ENCODE measurements at regions not wholly inside any gene's neighbourhood (a gene's known extent, or its start where the extent isn't known, plus 50 kb on each side); places are given as distances from the start of the nearest gene placed in this dataset.

GRCh38 chr5:162503796-162504195, 436.2 kb downstream of the GABRG2 start:
- 95 to 96% methylated on average over 3 of the region's 3 CpGs for WGBS, 2 experiments
- H3K27ac ChIP-seq (ENCODE audit: insufficient read depth, low read depth, low read length, poor library complexity, severe bottlenecking): no peak overlapping the region
- no peaks in the 10 kb centered on the region for H3K36me3 ChIP-seq (ENCODE audit: control insufficient read depth, insufficient read depth, low read length)
- H3K4me3 ChIP-seq (ENCODE audit: insufficient read depth, low read depth, low read length): no peak overlapping the region
- H3K4me1 ChIP-seq (ENCODE audit: control insufficient read depth, insufficient read depth, low read length): no peaks in the 10 kb centered on the region
- H3K9me3 ChIP-seq (ENCODE audit: control insufficient read depth, low read length): no peaks in the 10 kb centered on the region
- no peaks in the 10 kb centered on the region for H3K27me3 ChIP-seq (ENCODE audit: control insufficient read depth, insufficient read depth, low read length, poor library complexity, severe bottlenecking)

GRCh38 chr5:162512935-162513565, 445.5 kb downstream of the GABRG2 start:
- WGBS, 2 experiments: 93 to 94% methylated on average over 2 of the region's 3 CpGs

GRCh38 chr5:162514116-162514515, 446.5 kb downstream of the GABRG2 start:
- WGBS, 2 experiments: 82 to 92% methylated on average over 2 of the region's 2 CpGs
- no peaks in the 10 kb centered on the region for H3K9me3 ChIP-seq (ENCODE audit: control insufficient read depth, low read length)

More at GRCh38 chr5:162512935-162513565, 445.5 kb downstream of the GABRG2 start:
- Histone ChIP-seq H3K27me3 (ENCODE audit: control insufficient read depth, insufficient read depth, low read length, poor library complexity, severe bottlenecking) (no peaks in the 10 kb centered on the region), H3K4me3 (ENCODE audit: insufficient read depth, low read depth, low read length) (no peak overlapping the region), H3K4me1 (ENCODE audit: control insufficient read depth, insufficient read depth, low read length) (no peaks in the 10 kb centered on the region), H3K9me3 (ENCODE audit: control insufficient read depth, low read length) (no peaks in the 10 kb centered on the region), H3K27ac (ENCODE audit: insufficient read depth, low read depth, low read length, poor library complexity, severe bottlenecking) (no peak overlapping the region), H3K36me3 (ENCODE audit: control insufficient read depth, insufficient read depth, low read length) (no peaks in the 10 kb centered on the region)

GRCh38 chr5:162520878-162521277, 453.3 kb downstream of the GABRG2 start:
- no peak overlapping the region for H3K27ac ChIP-seq (ENCODE audit: insufficient read depth, low read depth, low read length, poor library complexity, severe bottlenecking)
- no peaks in the 10 kb centered on the region for H3K27me3 ChIP-seq (ENCODE audit: control insufficient read depth, insufficient read depth, low read length, poor library complexity, severe bottlenecking)
- no peaks in the 10 kb centered on the region for H3K4me1 ChIP-seq (ENCODE audit: control insufficient read depth, insufficient read depth, low read length)
- 83 to 88% methylated on average over 1 of the region's 1 CpG for WGBS, 2 experiments
- H3K9me3 ChIP-seq (ENCODE audit: control insufficient read depth, low read length): no peaks in the 10 kb centered on the region
- H3K4me3 ChIP-seq (ENCODE audit: insufficient read depth, low read depth, low read length): no peak overlapping the region
- no peaks in the 10 kb centered on the region for H3K36me3 ChIP-seq (ENCODE audit: control insufficient read depth, insufficient read depth, low read length)

More at GRCh38 chr5:162514116-162514515, 446.5 kb downstream of the GABRG2 start:
- H3K27me3 ChIP-seq (ENCODE audit: control insufficient read depth, insufficient read depth, low read length, poor library complexity, severe bottlenecking): no peaks in the 10 kb centered on the region
- H3K4me3 ChIP-seq (ENCODE audit: insufficient read depth, low read depth, low read length): no peak overlapping the region
- H3K4me1 ChIP-seq (ENCODE audit: control insufficient read depth, insufficient read depth, low read length): no peaks in the 10 kb centered on the region
- H3K36me3 ChIP-seq (ENCODE audit: control insufficient read depth, insufficient read depth, low read length): no peaks in the 10 kb centered on the region
- H3K27ac ChIP-seq (ENCODE audit: insufficient read depth, low read depth, low read length, poor library complexity, severe bottlenecking): no peak overlapping the region

- H3K9me3 ChIP-seq (ENCODE audit: control insufficient read depth, low read length): no peaks in the 10 kb centered on the region
- whole genome bisulfite sequencing, 2 experiments: 100% methylated on average over 1 of the region's 1 CpG; no CpG with 5 or more reads in 1 of the 2 experiments
These were observed 461.6 kb downstream of the GABRG2 start for GRCh38 chr5:162529209-162529608.

GRCh38 chr5:162529886-162530285, 462.3 kb downstream of the GABRG2 start:
- 91 to 100% methylated on average over 2 of the region's 2 CpGs for WGBS, 2 experiments
- Histone ChIP-seq H3K36me3 (ENCODE audit: control insufficient read depth, insufficient read depth, low read length) (no peaks in the 10 kb centered on the region), H3K9me3 (ENCODE audit: control insufficient read depth, low read length) (no peaks in the 10 kb centered on the region), H3K4me1 (ENCODE audit: control insufficient read depth, insufficient read depth, low read length) (no peaks in the 10 kb centered on the region), H3K27me3 (ENCODE audit: control insufficient read depth, insufficient read depth, low read length, poor library complexity, severe bottlenecking) (no peaks in the 10 kb centered on the region), H3K27ac (ENCODE audit: insufficient read depth, low read depth, low read length, poor library complexity, severe bottlenecking) (no peak overlapping the region), H3K4me3 (ENCODE audit: insufficient read depth, low read depth, low read length) (no peak overlapping the region)

More at GRCh38 chr5:162529209-162529608, 461.6 kb downstream of the GABRG2 start:
- Histone ChIP-seq H3K4me3 (ENCODE audit: insufficient read depth, low read depth, low read length) (no peak overlapping the region), H3K27ac (ENCODE audit: insufficient read depth, low read depth, low read length, poor library complexity, severe bottlenecking) (no peak overlapping the region), H3K4me1 (ENCODE audit: control insufficient read depth, insufficient read depth, low read length) (no peaks in the 10 kb centered on the region), H3K36me3 (ENCODE audit: control insufficient read depth, insufficient read depth, low read length) (no peaks in the 10 kb centered on the region), H3K27me3 (ENCODE audit: control insufficient read depth, insufficient read depth, low read length, poor library complexity, severe bottlenecking) (no peaks in the 10 kb centered on the region)

- WGBS, 2 experiments: 92 to 98% methylated on average over 2 of the region's 2 CpGs
- no peaks in the 10 kb centered on the region for H3K36me3 ChIP-seq (ENCODE audit: control insufficient read depth, insufficient read depth, low read length)
- no peak overlapping the region for H3K27ac ChIP-seq (ENCODE audit: insufficient read depth, low read depth, low read length, poor library complexity, severe bottlenecking)
- no peaks in the 10 kb centered on the region for H3K4me1 ChIP-seq (ENCODE audit: control insufficient read depth, insufficient read depth, low read length)
- no peaks in the 10 kb centered on the region for H3K9me3 ChIP-seq (ENCODE audit: control insufficient read depth, low read length)
- no peak overlapping the region for H3K4me3 ChIP-seq (ENCODE audit: insufficient read depth, low read depth, low read length)
- H3K27me3 ChIP-seq (ENCODE audit: control insufficient read depth, insufficient read depth, low read length, poor library complexity, severe bottlenecking): no peaks in the 10 kb centered on the region
These were observed 475.9 kb downstream of the GABRG2 start for GRCh38 chr5:162543437-162543836.

GRCh38 chr5:162544905-162545304, 477.3 kb downstream of the GABRG2 start:
- H3K9me3 ChIP-seq (ENCODE audit: control insufficient read depth, low read length): no peaks in the 10 kb centered on the region
- no peaks in the 10 kb centered on the region for H3K27me3 ChIP-seq (ENCODE audit: control insufficient read depth, insufficient read depth, low read length, poor library complexity, severe bottlenecking)
- WGBS, 2 experiments: no CpG with 5 or more reads among the region's 2 CpGs
- H3K4me3 ChIP-seq (ENCODE audit: insufficient read depth, low read depth, low read length): no peak overlapping the region
- no peaks in the 10 kb centered on the region for H3K4me1 ChIP-seq (ENCODE audit: control insufficient read depth, insufficient read depth, low read length)
- no peaks in the 10 kb centered on the region for H3K36me3 ChIP-seq (ENCODE audit: control insufficient read depth, insufficient read depth, low read length)
- no peak overlapping the region for H3K27ac ChIP-seq (ENCODE audit: insufficient read depth, low read depth, low read length, poor library complexity, severe bottlenecking)

GRCh38 chr5:162550236-162550635, 482.7 kb downstream of the GABRG2 start:
- no peaks in the 10 kb centered on the region for H3K36me3 ChIP-seq (ENCODE audit: control insufficient read depth, insufficient read depth, low read length)
- no peaks in the 10 kb centered on the region for H3K27me3 ChIP-seq (ENCODE audit: control insufficient read depth, insufficient read depth, low read length, poor library complexity, severe bottlenecking)
- H3K4me1 ChIP-seq (ENCODE audit: control insufficient read depth, insufficient read depth, low read length): no peaks in the 10 kb centered on the region
- 94 to 95% methylated on average over 13 of the region's 13 CpGs for WGBS, 2 experiments
- no peak overlapping the region for H3K27ac ChIP-seq (ENCODE audit: insufficient read depth, low read depth, low read length, poor library complexity, severe bottlenecking)
- H3K4me3 ChIP-seq (ENCODE audit: insufficient read depth, low read depth, low read length): no peak overlapping the region
- no peaks in the 10 kb centered on the region for H3K9me3 ChIP-seq (ENCODE audit: control insufficient read depth, low read length)

- Histone ChIP-seq H3K4me1 (ENCODE audit: control insufficient read depth, insufficient read depth, low read length) (no peaks in the 10 kb centered on the region), H3K9me3 (ENCODE audit: control insufficient read depth, low read length) (no peaks in the 10 kb centered on the region), H3K4me3 (ENCODE audit: insufficient read depth, low read depth, low read length) (no peak overlapping the region), H3K36me3 (ENCODE audit: control insufficient read depth, insufficient read depth, low read length) (no peaks in the 10 kb centered on the region), H3K27me3 (ENCODE audit: control insufficient read depth, insufficient read depth, low read length, poor library complexity, severe bottlenecking) (no peaks in the 10 kb centered on the region), H3K27ac (ENCODE audit: insufficient read depth, low read depth, low read length, poor library complexity, severe bottlenecking) (no peak overlapping the region)
- WGBS, 2 experiments: 95 to 99% methylated on average over 5 to 6 of the region's 6 CpGs
These were observed 490.5 kb downstream of the GABRG2 start for GRCh38 chr5:162558120-162558519.
